Testis (tissue), 2 donors: ENCODE measurements at regions not wholly inside any gene's neighbourhood (a gene's known extent, or its start where the extent isn't known, plus 50 kb on each side); places are given as distances from the start of the nearest gene placed in this dataset.

ENCODE experiments used
- DNase-seq: peaks from one replicate; pipeline ENCODE4 v3.0.0-alpha.2; 2019
- H3K27ac ChIP-seq, 2 donors: fragments of 200-600 bp; sonication (generic); one replicate each; pipeline ENCODE4 v1.5.1; 2019
- H3K27me3 ChIP-seq: fragments of 200-600 bp; sonication (generic); one replicate; pipeline ENCODE4 v1.5.1; 2019
- H3K36me3 ChIP-seq: fragments of 200-600 bp; sonication (generic); one replicate; pipeline ENCODE4 v1.5.1; 2017; ENCODE audit warnings: low read depth; ENCODE audit errors: missing control alignments
- H3K4me1 ChIP-seq: fragments of 200-600 bp; sonication (generic); one replicate; pipeline ENCODE4 v1.5.1; 2019
- H3K4me3 ChIP-seq, 2 donors: fragments of 200-600 bp; sonication (generic); one replicate each; pipeline ENCODE4 v1.5.1; 2017 to 2019
- H3K9me3 ChIP-seq: fragments of 200-600 bp; sonication (generic); one replicate; pipeline ENCODE4 v1.5.1; 2017
- CTCF ChIP-seq, 3 experiments: fragments of 450-650 bp in 2 of 3; fragments of 200-600 bp in 1 of 3; sonication (generic) in 1 of 3; IDR thresholded peaks; one replicate each; pipeline ENCODE4 v1.5.1; 2016 to 2019; ENCODE audit warnings: antibody characterized with exemption in 3 of 3, mild to moderate bottlenecking in 2 of 3, moderate library complexity in 1 of 3
- POLR2A ChIP-seq: fragments of 450-650 bp; IDR thresholded peaks from one replicate; pipeline ENCODE4 v1.6.1; 2017; ENCODE audit warnings: antibody characterized with exemption, mild to moderate bottlenecking, moderate library complexity
- WGBS, 2 donors: methylation state at CpG; one replicate each; pipeline ENCODE4 v1.1.5; 2018; 5-methylcytosine and 5-hydroxymethylcytosine counted together
- intact Hi-C: fragments of 100-400 bp; cut with DNase I; formaldehyde crosslinking; loops from one replicate; pipeline ENCODE4 v1.15.1; 2023; ENCODE audit warnings: low total_unique reads

GRCh38 chr18:68489013-68489792, 225.7 kb downstream of the TMX3 start:
- Histone ChIP-seq H3K27ac (no peak overlapping the region), H3K4me3 (no peak overlapping the region), H3K27me3 (no peaks in the 10 kb centered on the region), H3K36me3 (no peaks in the 10 kb centered on the region), H3K9me3 (no peaks in the 10 kb centered on the region), H3K4me1 (no peaks in the 10 kb centered on the region)
- WGBS, 2 donors = 54 to 56% methylated on average over 6 of the region's 6 CpGs
- TF ChIP-seq POLR2A = no peak
- TF ChIP-seq CTCF (IDR thresholded peaks at IDR 0.05) = no peak
- no peak for DNase-seq
- intact Hi-C loops = no loop called here

GRCh38 chr18:68484241-68484640, 230.7 kb downstream of the TMX3 start:
- H3K4me1 ChIP-seq = no peaks in the 10 kb centered on the region
- H3K36me3 ChIP-seq = no peaks in the 10 kb centered on the region
- H3K27ac ChIP-seq = no peak overlapping the region
- no peaks in the 10 kb centered on the region for H3K27me3 ChIP-seq
- intact Hi-C loops = no loop called here
- WGBS, 2 donors = 85% methylated on average over 4 of the region's 4 CpGs
- H3K4me3 ChIP-seq = no peak overlapping the region
- DNase-seq = no peak
- TF ChIP-seq CTCF (IDR thresholded peaks at IDR 0.05) = no peak
- TF ChIP-seq POLR2A = no peak
- H3K9me3 ChIP-seq = no peaks in the 10 kb centered on the region

GRCh38 chr18:68482815-68483214, 232.1 kb downstream of the TMX3 start:
- no peaks in the 10 kb centered on the region for H3K4me1 ChIP-seq
- intact Hi-C loops = no loop called here
- H3K36me3 ChIP-seq = no peaks in the 10 kb centered on the region
- H3K9me3 ChIP-seq = no peaks in the 10 kb centered on the region
- H3K27ac ChIP-seq = no peak overlapping the region
- 88 to 90% methylated on average over 3 of the region's 3 CpGs for WGBS, 2 donors
- no peaks in the 10 kb centered on the region for H3K27me3 ChIP-seq
- no peak for DNase-seq
- no peak overlapping the region for H3K4me3 ChIP-seq
- no peak for TF ChIP-seq CTCF (IDR thresholded peaks at IDR 0.05)
- no peak for TF ChIP-seq POLR2A

GRCh38 chr18:68480196-68480595, 234.7 kb downstream of the TMX3 start:
- intact Hi-C loops = no loop called here
- Histone ChIP-seq H3K27ac (no peak overlapping the region), H3K27me3 (no peaks in the 10 kb centered on the region), H3K9me3 (no peaks in the 10 kb centered on the region), H3K36me3 (no peaks in the 10 kb centered on the region), H3K4me3 (no peak overlapping the region), H3K4me1 (no peaks in the 10 kb centered on the region)
- no peak for DNase-seq
- 89 to 95% methylated on average over 4 of the region's 4 CpGs for WGBS, 2 donors
- TF ChIP-seq POLR2A (no peak), CTCF (IDR thresholded peaks at IDR 0.05) (no peak)

- no peak overlapping the region for H3K4me3 ChIP-seq
- intact Hi-C loops = no loop called here
- TF ChIP-seq CTCF (IDR thresholded peaks at IDR 0.05) (no peak), POLR2A (no peak)
- no peaks in the 10 kb centered on the region for H3K36me3 ChIP-seq
- DNase-seq = no peak
- no peaks in the 10 kb centered on the region for H3K27me3 ChIP-seq
- H3K9me3 ChIP-seq = no peaks in the 10 kb centered on the region
- no peak overlapping the region for H3K27ac ChIP-seq
- H3K4me1 ChIP-seq = no peaks in the 10 kb centered on the region
- WGBS, 2 donors = 87 to 97% methylated on average over 2 of the region's 2 CpGs
Measured at GRCh38 chr18:68478246-68478645, 236.7 kb downstream of the TMX3 start.
